OCI-LY1 (cell line): ENCODE measurements at regions not wholly inside any gene's neighbourhood (a gene's known extent, or its start where the extent isn't known, plus 50 kb on each side); places are given as distances from the start of the nearest gene placed in this dataset.

Experiments
- H2AFZ ChIP-seq: fragments of 200-600 bp; sonication (generic), shearing (Covaris generic); 2 replicates; pipeline ENCODE4 v1.6.0; 2014; ENCODE audit warnings: antibody characterized with exemption, mild to moderate bottlenecking, low read length
- H3F3A ChIP-seq: fragments of 200-600 bp; sonication (generic), shearing (Covaris generic); 2 replicates; pipeline ENCODE4 v1.6.0; 2014; ENCODE audit warnings: mild to moderate bottlenecking, antibody characterized with exemption, low read length, moderate library complexity; ENCODE audit not compliant: insufficient read depth
- H3K27ac ChIP-seq: fragments of 200-600 bp; sonication (generic); 2 replicates; pipeline ENCODE4 v1.5.1; 2014; ENCODE audit warnings: low read length, mixed run types, mild to moderate bottlenecking, low read depth; ENCODE audit not compliant: poor library complexity, severe bottlenecking
- H3K27me3 ChIP-seq: fragments of 200-600 bp; sonication (generic); 2 replicates; pipeline ENCODE4 v1.6.0; 2014; ENCODE audit warnings: antibody characterized with exemption, mild to moderate bottlenecking, low read length, moderate library complexity; ENCODE audit not compliant: insufficient read depth
- H3K36me3 ChIP-seq: fragments of 200-600 bp; sonication (generic); 2 replicates; pipeline ENCODE4 v1.6.1; 2014; ENCODE audit warnings: mild to moderate bottlenecking, antibody characterized with exemption, low read length, moderate library complexity, mixed read lengths; ENCODE audit not compliant: insufficient read depth
- H3K4me1 ChIP-seq: fragments of 200-600 bp; sonication (generic); 2 replicates; pipeline ENCODE4 v1.5.1; 2014; ENCODE audit warnings: mild to moderate bottlenecking, low read length, moderate library complexity; ENCODE audit not compliant: insufficient read depth, severe bottlenecking
- H3K4me2 ChIP-seq: fragments of 200-600 bp; sonication (generic), shearing (Covaris generic); 2 replicates; pipeline ENCODE4 v1.6.1; 2014; ENCODE audit warnings: low read length
- H3K4me3 ChIP-seq: fragments of 200-600 bp; sonication (generic); 2 replicates; pipeline ENCODE4 v1.5.1; 2014; ENCODE audit warnings: low read length, low read depth, mild to moderate bottlenecking, mixed read lengths; ENCODE audit not compliant: poor library complexity, severe bottlenecking
- H3K79me2 ChIP-seq: fragments of 200-600 bp; shearing (Covaris generic); 2 replicates; pipeline ENCODE4 v1.6.1; 2016; ENCODE audit warnings: mixed run types, low read length, mixed read lengths; ENCODE audit not compliant: insufficient read depth
- H3K9ac ChIP-seq: fragments of 200-600 bp; sonication (generic), shearing (Covaris generic); 2 replicates; pipeline ENCODE4 v1.6.1; 2014; ENCODE audit warnings: mild to moderate bottlenecking, low read length, mixed read lengths
- H3K9me2 ChIP-seq: fragments of 200-600 bp; sonication (generic), shearing (Covaris generic); 2 replicates; pipeline ENCODE4 v1.6.1; 2014; ENCODE audit warnings: low read depth, mild to moderate bottlenecking, low read length, mixed read lengths
- H3K9me3 ChIP-seq: fragments of 200-600 bp; shearing (Covaris generic); 2 replicates; pipeline ENCODE4 v1.6.1; 2014; ENCODE audit warnings: low read length, mixed read lengths
- H4K20me1 ChIP-seq: fragments of 200-600 bp; sonication (generic), shearing (Covaris generic); 2 replicates; pipeline ENCODE4 v1.6.0; 2016; ENCODE audit warnings: mild to moderate bottlenecking, low read length; ENCODE audit not compliant: insufficient read depth
- EZH2 ChIP-seq: fragments of 200-600 bp; sonication (generic), shearing (Covaris generic); IDR thresholded peaks from 2 replicates; pipeline ENCODE4 v1.8.0; 2017; ENCODE audit warnings: borderline replicate concordance, mixed run types, mild to moderate bottlenecking, antibody characterized with exemption, low read length, moderate library complexity, mixed read lengths
- TF ChIP-seq, protein P1 (sequence below): fragments of 200-600 bp; sonication (generic), shearing (Covaris generic); IDR thresholded peaks from 2 replicates; pipeline ENCODE4 v1.5.1; 2017; ENCODE audit warnings: mild to moderate bottlenecking, antibody characterized with exemption, low read length, moderate library complexity, mixed read lengths

DNA sequence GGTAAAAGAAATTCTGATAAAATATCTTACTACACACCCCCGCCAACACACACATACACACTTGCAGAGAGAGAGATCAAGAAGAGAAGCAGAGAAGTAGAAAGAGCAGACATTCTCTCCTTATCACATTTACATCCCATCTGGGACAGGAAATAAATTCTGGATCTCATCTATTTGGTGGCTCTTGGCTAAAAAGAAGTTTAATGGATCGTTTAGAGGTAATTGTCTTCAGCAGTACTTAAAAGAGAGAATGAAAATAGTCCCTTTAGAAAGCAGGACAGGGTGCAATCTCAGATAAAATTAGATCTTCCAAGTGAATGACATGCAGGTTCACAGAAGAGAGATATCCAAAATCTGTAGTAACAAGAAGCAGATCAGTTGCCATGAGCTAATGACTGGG is 1392.5 kb downstream of the RAPGEF2 start:
- H3F3A ChIP-seq, result no peaks in the 10 kb centered on the region
- no peaks in the 10 kb centered on the region for H3K9me3 ChIP-seq
- H3K4me3 ChIP-seq, result no peak overlapping the region
- no peaks in the 10 kb centered on the region for H3K4me1 ChIP-seq
- no peak overlapping the region for H3K9ac ChIP-seq
- TF ChIP-seq EZH2, result no peak
- TF ChIP-seq, protein P1, sequence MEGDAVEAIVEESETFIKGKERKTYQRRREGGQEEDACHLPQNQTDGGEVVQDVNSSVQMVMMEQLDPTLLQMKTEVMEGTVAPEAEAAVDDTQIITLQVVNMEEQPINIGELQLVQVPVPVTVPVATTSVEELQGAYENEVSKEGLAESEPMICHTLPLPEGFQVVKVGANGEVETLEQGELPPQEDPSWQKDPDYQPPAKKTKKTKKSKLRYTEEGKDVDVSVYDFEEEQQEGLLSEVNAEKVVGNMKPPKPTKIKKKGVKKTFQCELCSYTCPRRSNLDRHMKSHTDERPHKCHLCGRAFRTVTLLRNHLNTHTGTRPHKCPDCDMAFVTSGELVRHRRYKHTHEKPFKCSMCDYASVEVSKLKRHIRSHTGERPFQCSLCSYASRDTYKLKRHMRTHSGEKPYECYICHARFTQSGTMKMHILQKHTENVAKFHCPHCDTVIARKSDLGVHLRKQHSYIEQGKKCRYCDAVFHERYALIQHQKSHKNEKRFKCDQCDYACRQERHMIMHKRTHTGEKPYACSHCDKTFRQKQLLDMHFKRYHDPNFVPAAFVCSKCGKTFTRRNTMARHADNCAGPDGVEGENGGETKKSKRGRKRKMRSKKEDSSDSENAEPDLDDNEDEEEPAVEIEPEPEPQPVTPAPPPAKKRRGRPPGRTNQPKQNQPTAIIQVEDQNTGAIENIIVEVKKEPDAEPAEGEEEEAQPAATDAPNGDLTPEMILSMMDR, result no peak
- no peaks in the 10 kb centered on the region for H3K9me2 ChIP-seq
- H3K27me3 ChIP-seq, result no peaks in the 10 kb centered on the region
- no peaks in the 10 kb centered on the region for H3K79me2 ChIP-seq
- no peaks in the 10 kb centered on the region for H3K36me3 ChIP-seq
- H4K20me1 ChIP-seq, result no peaks in the 10 kb centered on the region
- no peak overlapping the region for H2AFZ ChIP-seq
- no peak overlapping the region for H3K27ac ChIP-seq
- no peak overlapping the region for H3K4me2 ChIP-seq

DNA sequence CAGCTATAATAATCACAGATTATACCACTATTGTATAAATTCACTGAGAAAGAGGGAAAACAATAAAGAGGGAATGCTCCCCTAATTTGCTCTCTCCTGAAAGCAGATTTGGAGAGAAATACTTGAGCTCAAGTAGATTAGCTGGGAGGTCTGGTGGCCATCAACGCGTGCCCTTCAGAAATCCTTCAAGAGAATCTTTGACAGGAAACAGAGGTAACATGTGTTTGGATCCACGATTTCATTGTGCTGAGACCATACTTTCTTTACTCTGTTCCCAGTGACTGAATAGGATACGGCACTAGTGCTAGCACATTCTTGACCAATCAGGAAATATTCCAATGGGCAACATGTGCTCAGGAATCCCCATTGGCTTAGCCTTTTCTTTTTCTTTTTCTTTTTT is 1395.3 kb downstream of the RAPGEF2 start:
- no peak overlapping the region for H3K4me2 ChIP-seq
- H3K9ac ChIP-seq, result no peak overlapping the region
- no peak overlapping the region for H3K27ac ChIP-seq
- no peaks in the 10 kb centered on the region for H4K20me1 ChIP-seq
- no peaks in the 10 kb centered on the region for H3K79me2 ChIP-seq
- H3K36me3 ChIP-seq, result no peaks in the 10 kb centered on the region
- no peak overlapping the region for H3K4me3 ChIP-seq
- H3K27me3 ChIP-seq, result no peaks in the 10 kb centered on the region
- H3K4me1 ChIP-seq, result no peaks in the 10 kb centered on the region
- no peaks in the 10 kb centered on the region for H3K9me3 ChIP-seq
- H2AFZ ChIP-seq, result no peak overlapping the region
- TF ChIP-seq, protein P1, result no peak
- no peak for TF ChIP-seq EZH2
- no peaks in the 10 kb centered on the region for H3F3A ChIP-seq
- H3K9me2 ChIP-seq, result no peaks in the 10 kb centered on the region

DNA sequence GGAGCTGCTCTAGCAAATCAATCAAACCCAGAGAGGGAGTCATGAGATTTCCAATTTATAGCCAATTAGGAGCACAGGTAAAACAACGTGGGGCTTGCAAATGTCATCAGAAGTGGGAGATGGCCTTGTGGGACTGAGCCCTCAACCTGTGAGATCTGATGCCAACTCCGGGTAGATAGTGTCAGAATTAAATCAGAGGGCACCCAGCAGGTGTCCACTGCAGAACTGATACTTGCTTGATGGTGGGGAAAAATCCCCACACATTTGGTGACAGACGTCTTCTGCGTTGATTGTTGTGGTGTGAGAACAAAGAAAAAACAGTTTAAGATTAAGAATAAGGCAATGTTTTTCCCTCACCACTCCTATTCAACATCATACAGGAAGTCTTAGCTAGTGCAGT is 1402.8 kb downstream of the RAPGEF2 start:
- Histone ChIP-seq H3K27ac (no peak overlapping the region), H3K4me2 (no peak overlapping the region), H4K20me1 (no peaks in the 10 kb centered on the region), H3F3A (no peaks in the 10 kb centered on the region), H3K36me3 (no peaks in the 10 kb centered on the region), H3K79me2 (no peaks in the 10 kb centered on the region), H2AFZ (no peak overlapping the region), H3K9ac (no peak overlapping the region), H3K9me3 (no peaks in the 10 kb centered on the region), H3K4me3 (no peak overlapping the region), H3K9me2 (no peaks in the 10 kb centered on the region), H3K27me3 (no peaks in the 10 kb centered on the region), H3K4me1 (no peaks in the 10 kb centered on the region)
- no peak for TF ChIP-seq EZH2
- TF ChIP-seq, protein P1, result no peak
